Ishikawa (cell line): ENCODE measurements at regions not wholly inside any gene's neighbourhood (a gene's known extent, or its start where the extent isn't known, plus 50 kb on each side); places are given as distances from the start of the nearest gene placed in this dataset.

Source experiments
- CEBPB ChIP-seq: IDR thresholded peaks from 2 replicates; pipeline ENCODE4 v1.6.1; 2012
- CREB1 ChIP-seq: IDR thresholded peaks from 2 replicates; pipeline ENCODE4 v1.6.1; 2012; ENCODE audit warnings: low read depth
- EGR1 ChIP-seq: IDR thresholded peaks from 2 replicates; pipeline ENCODE4 v1.6.1; 2012
- EP300 ChIP-seq: IDR thresholded peaks from 2 replicates; pipeline ENCODE4 v1.6.1; 2012; ENCODE audit warnings: borderline replicate concordance
- FOXM1 ChIP-seq: IDR thresholded peaks from 2 replicates; pipeline ENCODE4 v1.6.1; 2012; ENCODE audit warnings: low read depth, borderline replicate concordance
- MAX ChIP-seq: IDR thresholded peaks from 2 replicates; pipeline ENCODE4 v1.6.1; 2012
- NFIC ChIP-seq: IDR thresholded peaks from 2 replicates; pipeline ENCODE4 v1.6.1; 2012
- RAD21 ChIP-seq: IDR thresholded peaks from 2 replicates; pipeline ENCODE4 v1.6.1; 2012; ENCODE audit warnings: low read depth
- REST ChIP-seq: IDR thresholded peaks from 2 replicates; pipeline ENCODE4 v1.6.1; 2012; ENCODE audit warnings: low read depth, mild to moderate bottlenecking
- TAF1 ChIP-seq: IDR thresholded peaks from 2 replicates; pipeline ENCODE4 v1.6.1; 2012; ENCODE audit warnings: low read depth, mild to moderate bottlenecking
- TCF12 ChIP-seq: IDR thresholded peaks from 2 replicates; pipeline ENCODE4 v1.6.1; 2012; ENCODE audit warnings: low read depth
- TEAD4 ChIP-seq: IDR thresholded peaks from 2 replicates; pipeline ENCODE4 v1.6.1; 2012
- USF1 ChIP-seq: IDR thresholded peaks from 2 replicates; pipeline ENCODE4 v1.6.1; 2012
- YY1 ChIP-seq: IDR thresholded peaks from 2 replicates; pipeline ENCODE4 v1.6.1; 2012; ENCODE audit warnings: low read depth
- ZBTB7A ChIP-seq: IDR thresholded peaks from 2 replicates; pipeline ENCODE4 v1.6.1; 2012; ENCODE audit warnings: low read depth

GRCh38 chr3:150138824-150139223 lies 168.1 kb upstream of the PFN2 start:
- TF ChIP-seq ZBTB7A (no peak), MAX (no peak), CEBPB (no peak), RAD21 (no peak), TEAD4 (no peak), NFIC (no peak), CREB1 (no peak), TAF1 (no peak)

- TF ChIP-seq YY1 (no peak), TCF12 (no peak), TAF1 (no peak), CEBPB (no peak), FOXM1 (no peak), REST (no peak), USF1 (no peak), MAX (no peak), RAD21 (no peak), ZBTB7A (no peak), NFIC (no peak), EP300 (no peak), EGR1 (no peak), CREB1 (no peak), TEAD4 (no peak)
Observed at GRCh38 chr3:150136242-150136641, 165.5 kb upstream of the PFN2 start.

- TF ChIP-seq MAX (no peak), EGR1 (no peak), FOXM1 (no peak), TAF1 (no peak), ZBTB7A (no peak), TCF12 (no peak), CEBPB (no peak), CREB1 (no peak), REST (no peak)
Observed at GRCh38 chr3:150135287-150135721, 164.6 kb upstream of the PFN2 start.

GRCh38 chr3:150133293-150133692 lies 162.6 kb upstream of the PFN2 start:
- TF ChIP-seq NFIC (no peak), YY1 (no peak), CREB1 (no peak), TCF12 (no peak), CEBPB (no peak), REST (no peak), EP300 (no peak), MAX (no peak), USF1 (no peak), TEAD4 (no peak), EGR1 (no peak), ZBTB7A (no peak), RAD21 (no peak), TAF1 (no peak), FOXM1 (no peak)
